GM12878 (cell line): ENCODE measurements at regions not wholly inside any gene's neighbourhood (a gene's known extent, or its start where the extent isn't known, plus 50 kb on each side); places are given as distances from the start of the nearest gene placed in this dataset.

Experiments used
- ATF7 ChIP-seq: fragments of 450-650 bp; IDR thresholded peaks from 2 replicates; pipeline ENCODE4 v1.6.1; 2016; ENCODE audit warnings: low read depth, mild to moderate bottlenecking
- BHLHE40 ChIP-seq, 2 experiments: fragments of 450-650 bp in 1 of 2; IDR thresholded peaks; 2 replicates each; pipeline ENCODE4 v1.6.1; 2011 to 2017; ENCODE audit warnings: low read depth in 2 of 2, borderline replicate concordance in 1 of 2, improper control_type of control experiment in 1 of 2, low read length in 1 of 2, mild to moderate bottlenecking in 1 of 2
- CEBPB ChIP-seq, 2 experiments: fragments of 150-350 bp in 1 of 2; IDR thresholded peaks; 2 replicates each; pipeline ENCODE4 v1.6.1; 2012 to 2014; ENCODE audit warnings: low read depth in 2 of 2, low read length in 2 of 2, borderline replicate concordance in 1 of 2, inconsistent platforms in 1 of 2
- CHD4 ChIP-seq: fragments of 200-600 bp; sonication (generic); IDR thresholded peaks from 2 replicates; pipeline ENCODE4 v1.6.1; 2016; ENCODE audit warnings: mild to moderate bottlenecking
- DPF2 ChIP-seq: fragments of 450-650 bp; IDR thresholded peaks from 2 replicates; pipeline ENCODE4 v1.6.1; 2017; ENCODE audit warnings: mild to moderate bottlenecking
- EGR1 ChIP-seq, 2 experiments: IDR thresholded peaks; 1 replicate in 1 of 2; 2 replicates in 1 of 2; pipeline ENCODE4 v1.6.1; 2011 to 2012; ENCODE audit warnings: low read depth in 2 of 2, low read length in 2 of 2, borderline replicate concordance in 1 of 2, mild to moderate bottlenecking in 1 of 2, moderate library complexity in 1 of 2
- EP300 ChIP-seq, 2 experiments: fragments of 150-350 bp in 1 of 2; IDR thresholded peaks; 2 replicates each; pipeline ENCODE4 v1.6.1; 2011 to 2012; ENCODE audit warnings: low read depth in 2 of 2, low read length in 2 of 2, borderline replicate concordance in 1 of 2, improper control_type of control experiment in 1 of 2, inconsistent platforms in 1 of 2; ENCODE audit not compliant: control insufficient read depth in 1 of 2
- GATAD2B ChIP-seq: fragments of 450-650 bp; conservative IDR thresholded peaks from 2 replicates; pipeline ENCODE4 v1.6.1; 2017; ENCODE audit warnings: low read depth, mild to moderate bottlenecking, moderate library complexity
- IKZF2 ChIP-seq, 2 experiments: fragments of 450-650 bp; IDR thresholded peaks; 2 replicates each; pipeline ENCODE4 v1.6.1; 2017; ENCODE audit warnings: mild to moderate bottlenecking in 2 of 2, moderate library complexity in 2 of 2
- IRF4 ChIP-seq: IDR thresholded peaks from 2 replicates; pipeline ENCODE4 v1.6.1; 2011; ENCODE audit warnings: low read depth, low read length
- NFXL1 ChIP-seq: fragments of 450-650 bp; IDR thresholded peaks from 2 replicates; pipeline ENCODE4 v1.6.1; 2017; ENCODE audit warnings: antibody characterized with exemption, mild to moderate bottlenecking, borderline replicate concordance
- NFYA ChIP-seq: IDR thresholded peaks from 2 replicates; pipeline ENCODE4 v1.6.1; 2011; ENCODE audit warnings: low read depth, mild to moderate bottlenecking, low read length, improper control_type of control experiment, borderline replicate concordance
- RAD51 ChIP-seq: fragments of 450-650 bp; IDR thresholded peaks from 2 replicates; pipeline ENCODE4 v1.6.1; 2016; ENCODE audit warnings: moderate library complexity, mild to moderate bottlenecking, inconsistent platforms
- RELA ChIP-seq: fragments of 450-650 bp; IDR thresholded peaks from 2 replicates; pipeline ENCODE4 v1.8.0; 2014; ENCODE audit warnings: borderline replicate concordance; ENCODE audit not compliant: partially characterized antibody
- SREBF2 ChIP-seq: IDR thresholded peaks from 2 replicates; pipeline ENCODE4 v1.6.1; 2012; ENCODE audit warnings: mild to moderate bottlenecking, low read length
- TARDBP ChIP-seq: IDR thresholded peaks from 2 replicates; pipeline ENCODE4 v1.6.1; 2016; ENCODE audit warnings: borderline replicate concordance
- TCF3 ChIP-seq: IDR thresholded peaks from 2 replicates; pipeline ENCODE4 v1.6.1; 2012; ENCODE audit warnings: low read depth, mild to moderate bottlenecking, low read length, borderline replicate concordance; ENCODE audit not compliant: insufficient read depth
- ZZZ3 ChIP-seq: IDR thresholded peaks from 2 replicates; pipeline ENCODE4 v1.6.1; 2011; ENCODE audit warnings: low read depth; ENCODE audit not compliant: control insufficient read depth, insufficient read length
- TF ChIP-seq, protein P1 (sequence below): fragments of 450-650 bp; IDR thresholded peaks from 2 replicates; pipeline ENCODE4 v1.6.1; 2016; ENCODE audit warnings: mild to moderate bottlenecking, moderate library complexity, borderline replicate concordance
- TF ChIP-seq, protein P2 (sequence below): IDR thresholded peaks from 2 replicates; pipeline ENCODE4 v1.6.1; 2011; ENCODE audit warnings: mild to moderate bottlenecking, low read depth, low read length, moderate library complexity; ENCODE audit not compliant: insufficient replicate concordance
- TF ChIP-seq, protein P3 (sequence below): fragments of 450-650 bp; IDR thresholded peaks from 2 replicates; pipeline ENCODE4 v1.6.1; 2016; ENCODE audit warnings: mild to moderate bottlenecking
- TF ChIP-seq, protein P4 (sequence below): IDR thresholded peaks from 2 replicates; pipeline ENCODE4 v1.6.1; 2011; ENCODE audit warnings: low read depth, mild to moderate bottlenecking, low read length, moderate library complexity, borderline replicate concordance; ENCODE audit errors: extremely low read depth

DNA sequence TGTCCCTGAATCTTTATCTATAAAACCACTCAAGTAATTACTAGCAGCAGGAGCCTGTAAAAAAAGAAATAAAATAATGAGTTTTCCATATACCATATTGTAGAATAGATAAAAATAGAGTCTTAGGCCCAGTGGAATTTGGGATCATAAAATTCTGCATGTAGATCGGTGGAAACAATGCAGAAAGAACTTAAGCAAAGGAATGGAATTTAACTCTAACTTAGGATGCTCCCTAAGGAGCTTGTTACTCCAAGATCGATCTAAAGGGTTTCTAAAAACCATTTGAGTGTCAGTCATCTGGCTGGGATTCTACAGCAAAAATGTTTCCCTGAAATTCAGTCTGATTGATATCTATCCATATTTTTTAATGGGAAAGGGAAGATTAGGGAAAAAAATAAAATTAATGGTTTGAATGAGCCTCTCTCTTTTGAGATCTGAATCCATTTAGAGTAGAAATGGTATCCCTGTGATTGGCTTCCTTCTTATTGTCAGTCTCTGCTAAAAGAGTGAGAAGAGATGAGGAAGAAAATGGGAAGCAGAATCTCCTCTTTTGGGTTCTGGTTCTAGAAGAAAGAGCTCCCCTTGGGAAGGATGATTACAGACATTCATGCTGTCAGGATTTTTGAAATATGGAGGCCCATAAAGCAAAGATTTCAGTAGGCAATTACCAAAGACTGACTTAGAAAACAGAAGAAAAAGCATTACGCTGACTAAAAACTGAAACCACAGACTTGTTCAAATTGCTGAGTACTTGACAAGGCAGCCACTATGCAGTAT lies 564.3 kb upstream of the MARCKS start (continued):
- TF ChIP-seq RELA (no peak), CEBPB (IDR thresholded peaks at IDR 0.05; ENCODE audit: borderline replicate concordance in 1 of 2, low read depth in 2 of 2, low read length in 2 of 2) (no peak), NFYA (no peak), IRF4 (peak; percentile 54; the same call in 1 of the 2 replicates), BHLHE40 (IDR thresholded peaks at IDR 0.05; ENCODE audit: borderline replicate concordance in 1 of 2, low read depth in 2 of 2, low read length in 1 of 2) (no peak), EP300 (IDR thresholded peaks at IDR 0.05; ENCODE audit: borderline replicate concordance in 1 of 2, control insufficient read depth in 1 of 2, low read depth in 2 of 2, low read length in 2 of 2) (peak; percentile 58 to 70; a peak in 2 of 4 replicates), SREBF2 (no peak), IKZF2 (IDR thresholded peaks at IDR 0.05) (peak; percentile 59 to 68; a peak in 3 of 4 replicates), EGR1 (IDR thresholded peaks at IDR 0.05; ENCODE audit: borderline replicate concordance in 1 of 2, low read depth in 2 of 2, low read length in 2 of 2) (no peak), NFXL1 (no peak), ZZZ3 (no peak), TARDBP (no peak), GATAD2B (0 out of 2 replicates have a peak, but pooled peaks have one; percentile 35), CHD4 (no peak), TCF3 (no peak), RAD51 (no peak), DPF2 (peak; percentile 86), ATF7 (peak; percentile 29; the same call in 1 of the 2 replicates)
- TF ChIP-seq, protein P1, sequence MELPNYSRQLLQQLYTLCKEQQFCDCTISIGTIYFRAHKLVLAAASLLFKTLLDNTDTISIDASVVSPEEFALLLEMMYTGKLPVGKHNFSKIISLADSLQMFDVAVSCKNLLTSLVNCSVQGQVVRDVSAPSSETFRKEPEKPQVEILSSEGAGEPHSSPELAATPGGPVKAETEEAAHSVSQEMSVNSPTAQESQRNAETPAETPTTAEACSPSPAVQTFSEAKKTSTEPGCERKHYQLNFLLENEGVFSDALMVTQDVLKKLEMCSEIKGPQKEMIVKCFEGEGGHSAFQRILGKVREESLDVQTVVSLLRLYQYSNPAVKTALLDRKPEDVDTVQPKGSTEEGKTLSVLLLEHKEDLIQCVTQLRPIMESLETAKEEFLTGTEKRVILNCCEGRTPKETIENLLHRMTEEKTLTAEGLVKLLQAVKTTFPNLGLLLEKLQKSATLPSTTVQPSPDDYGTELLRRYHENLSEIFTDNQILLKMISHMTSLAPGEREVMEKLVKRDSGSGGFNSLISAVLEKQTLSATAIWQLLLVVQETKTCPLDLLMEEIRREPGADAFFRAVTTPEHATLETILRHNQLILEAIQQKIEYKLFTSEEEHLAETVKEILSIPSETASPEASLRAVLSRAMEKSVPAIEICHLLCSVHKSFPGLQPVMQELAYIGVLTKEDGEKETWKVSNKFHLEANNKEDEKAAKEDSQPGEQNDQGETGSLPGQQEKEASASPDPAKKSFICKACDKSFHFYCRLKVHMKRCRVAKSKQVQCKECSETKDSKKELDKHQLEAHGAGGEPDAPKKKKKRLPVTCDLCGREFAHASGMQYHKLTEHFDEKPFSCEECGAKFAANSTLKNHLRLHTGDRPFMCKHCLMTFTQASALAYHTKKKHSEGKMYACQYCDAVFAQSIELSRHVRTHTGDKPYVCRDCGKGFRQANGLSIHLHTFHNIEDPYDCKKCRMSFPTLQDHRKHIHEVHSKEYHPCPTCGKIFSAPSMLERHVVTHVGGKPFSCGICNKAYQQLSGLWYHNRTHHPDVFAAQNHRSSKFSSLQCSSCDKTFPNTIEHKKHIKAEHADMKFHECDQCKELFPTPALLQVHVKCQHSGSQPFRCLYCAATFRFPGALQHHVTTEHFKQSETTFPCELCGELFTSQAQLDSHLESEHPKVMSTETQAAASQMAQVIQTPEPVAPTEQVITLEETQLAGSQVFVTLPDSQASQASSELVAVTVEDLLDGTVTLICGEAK, result no peak
- TF ChIP-seq, protein P2, sequence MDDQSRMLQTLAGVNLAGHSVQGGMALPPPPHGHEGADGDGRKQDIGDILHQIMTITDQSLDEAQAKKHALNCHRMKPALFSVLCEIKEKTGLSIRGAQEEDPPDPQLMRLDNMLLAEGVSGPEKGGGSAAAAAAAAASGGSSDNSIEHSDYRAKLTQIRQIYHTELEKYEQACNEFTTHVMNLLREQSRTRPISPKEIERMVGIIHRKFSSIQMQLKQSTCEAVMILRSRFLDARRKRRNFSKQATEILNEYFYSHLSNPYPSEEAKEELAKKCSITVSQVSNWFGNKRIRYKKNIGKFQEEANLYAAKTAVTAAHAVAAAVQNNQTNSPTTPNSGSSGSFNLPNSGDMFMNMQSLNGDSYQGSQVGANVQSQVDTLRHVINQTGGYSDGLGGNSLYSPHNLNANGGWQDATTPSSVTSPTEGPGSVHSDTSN, result no peak
- TF ChIP-seq, protein P3, sequence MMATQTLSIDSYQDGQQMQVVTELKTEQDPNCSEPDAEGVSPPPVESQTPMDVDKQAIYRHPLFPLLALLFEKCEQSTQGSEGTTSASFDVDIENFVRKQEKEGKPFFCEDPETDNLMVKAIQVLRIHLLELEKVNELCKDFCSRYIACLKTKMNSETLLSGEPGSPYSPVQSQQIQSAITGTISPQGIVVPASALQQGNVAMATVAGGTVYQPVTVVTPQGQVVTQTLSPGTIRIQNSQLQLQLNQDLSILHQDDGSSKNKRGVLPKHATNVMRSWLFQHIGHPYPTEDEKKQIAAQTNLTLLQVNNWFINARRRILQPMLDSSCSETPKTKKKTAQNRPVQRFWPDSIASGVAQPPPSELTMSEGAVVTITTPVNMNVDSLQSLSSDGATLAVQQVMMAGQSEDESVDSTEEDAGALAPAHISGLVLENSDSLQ, result peak; percentile 46
- TF ChIP-seq, protein P4, sequence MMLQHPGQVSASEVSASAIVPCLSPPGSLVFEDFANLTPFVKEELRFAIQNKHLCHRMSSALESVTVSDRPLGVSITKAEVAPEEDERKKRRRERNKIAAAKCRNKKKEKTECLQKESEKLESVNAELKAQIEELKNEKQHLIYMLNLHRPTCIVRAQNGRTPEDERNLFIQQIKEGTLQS, result no peak
